IMR-90 (cell line): ENCODE measurements at regions not wholly inside any gene's neighbourhood (a gene's known extent, or its start where the extent isn't known, plus 50 kb on each side); places are given as distances from the start of the nearest gene placed in this dataset.

ENCODE experiments used
- ATAC-seq: fragments of 200-7000 bp; cut with Tn5 transposase; 2 replicates; pipeline ENCODE4 v1.9.1; 2020; ENCODE audit warnings: low read depth, mild to moderate bottlenecking, moderate library complexity
- BruUV-seq: library from RNA; stranded (reverse); fragments of 400-500 nt; replicated peaks from 2 replicates; lab custom pipeline; 2021; lab: Mats Ljungman, UMichigan
- CTCF ChIA-PET: fragments of 300-600 bp; formaldehyde crosslinking; extraction: SDS; loops from one replicate; lab custom pipeline; 2021; ENCODE audit warnings: antibody characterized with exemption; lab: Yijun Ruan, JAX
- POLR2A ChIA-PET: fragments of 300-600 bp; sonication (Branson Sonifier 250); formaldehyde crosslinking; loops from one replicate; lab custom pipeline; 2022; ENCODE audit warnings: antibody characterized with exemption; ENCODE audit not compliant: unreplicated experiment; lab: Charles Lee
- DNase-seq: peaks from one replicate; pipeline ENCODE4 v3.0.0; 2013
- H2AFZ ChIP-seq: replicated peaks from 2 replicates; pipeline ENCODE3; 2013; ENCODE audit warnings: low read length, mild to moderate bottlenecking; ENCODE audit not compliant: poor library complexity
- H2AK5ac ChIP-seq: 2 replicates; pipeline ENCODE4 v1.6.1; 2013; ENCODE audit warnings: low read depth, low read length, inconsistent platforms
- H2AK9ac ChIP-seq: replicated peaks from 2 replicates; pipeline ENCODE3; 2013; ENCODE audit warnings: mild to moderate bottlenecking, low read depth, low read length, moderate library complexity; ENCODE audit not compliant: poor library complexity
- H2BK120ac ChIP-seq: 2 replicates; pipeline ENCODE4 v1.6.1; 2013; ENCODE audit warnings: low read depth, low read length, inconsistent platforms
- H2BK15ac ChIP-seq: 3 replicates; pipeline ENCODE4 v1.6.1; 2013; ENCODE audit warnings: low read depth, low read length, inconsistent platforms
- H2BK20ac ChIP-seq: 2 replicates; pipeline ENCODE4 v1.6.1; 2013; ENCODE audit warnings: low read depth, mild to moderate bottlenecking, inconsistent platforms, low read length, moderate library complexity
- H2BK5ac ChIP-seq: 2 replicates; pipeline ENCODE4 v1.6.1; 2013; ENCODE audit warnings: mild to moderate bottlenecking, low read depth, low read length, inconsistent platforms; ENCODE audit not compliant: poor library complexity, severe bottlenecking
- H3K14ac ChIP-seq: replicated peaks from 2 replicates; pipeline ENCODE4 v1.6.1; 2013; ENCODE audit warnings: low read depth, low read length, inconsistent platforms
- H3K18ac ChIP-seq: 2 replicates; pipeline ENCODE4 v1.6.1; 2013; ENCODE audit warnings: low read depth, low read length, control low read depth
- H3K23ac ChIP-seq: 2 replicates; pipeline ENCODE4 v1.6.1; 2013; ENCODE audit warnings: low read depth, low read length, inconsistent platforms
- H3K27ac ChIP-seq: 2 replicates; pipeline ENCODE4 v1.5.1; 2013; ENCODE audit warnings: mild to moderate bottlenecking, control low read depth, low read length; ENCODE audit not compliant: insufficient read depth
- H3K27me3 ChIP-seq: 2 replicates; pipeline ENCODE4 v1.6.1; 2013; ENCODE audit warnings: low read length; ENCODE audit not compliant: control insufficient read depth, insufficient read depth
- H3K36me3 ChIP-seq: 2 replicates; pipeline ENCODE4 v1.6.1; 2013; ENCODE audit warnings: low read length, mixed read lengths; ENCODE audit not compliant: control insufficient read depth, insufficient read depth
- H3K4ac ChIP-seq: 2 replicates; pipeline ENCODE4 v1.6.1; 2013; ENCODE audit warnings: low read depth, low read length, inconsistent platforms
- H3K4me1 ChIP-seq: 2 replicates; pipeline ENCODE4 v1.6.1; 2013; ENCODE audit warnings: low read length, mixed read lengths; ENCODE audit not compliant: control insufficient read depth, insufficient read depth
- H3K4me2 ChIP-seq: 2 replicates; pipeline ENCODE4 v1.6.1; 2013; ENCODE audit warnings: low read depth, mild to moderate bottlenecking, control low read depth, low read length, moderate library complexity
- H3K4me3 ChIP-seq: 2 replicates; pipeline ENCODE4 v1.5.1; 2013; ENCODE audit warnings: low read depth, mild to moderate bottlenecking, control low read depth, low read length, moderate library complexity; ENCODE audit not compliant: insufficient read depth
- H3K56ac ChIP-seq: 2 replicates; pipeline ENCODE4 v1.6.1; 2013; ENCODE audit warnings: low read length, inconsistent platforms; ENCODE audit not compliant: insufficient read depth; ENCODE audit errors: extremely low read depth
- H3K79me1 ChIP-seq, 2 experiments: 2 replicates each; pipeline ENCODE4 v1.6.1; 2013; ENCODE audit warnings: low read length in 2 of 2, inconsistent platforms in 1 of 2, low read depth in 1 of 2
- H3K9ac ChIP-seq: 2 replicates; pipeline ENCODE4 v1.6.1; 2013; ENCODE audit warnings: low read depth, low read length, control low read depth
- H3K9me1 ChIP-seq: 2 replicates; pipeline ENCODE4 v1.6.1; 2013; ENCODE audit warnings: low read length, inconsistent platforms; ENCODE audit not compliant: insufficient read depth
- H3K9me3 ChIP-seq: 2 replicates; pipeline ENCODE4 v1.6.1; 2013; ENCODE audit warnings: low read length; ENCODE audit not compliant: control insufficient read depth, insufficient read depth
- H4K20me1 ChIP-seq: 2 replicates; pipeline ENCODE4 v1.6.1; 2013; ENCODE audit warnings: low read length, inconsistent platforms; ENCODE audit not compliant: insufficient read depth
- H4K5ac ChIP-seq: 2 replicates; pipeline ENCODE4 v1.6.1; 2013; ENCODE audit warnings: mild to moderate bottlenecking, low read depth, low read length, control low read depth
- H4K8ac ChIP-seq, 2 experiments: 2 replicates each; pipeline ENCODE4 v1.6.1; 2013; ENCODE audit warnings: low read depth in 2 of 2, low read length in 2 of 2, control low read depth in 1 of 2, inconsistent platforms in 1 of 2
- H4K91ac ChIP-seq: 2 replicates; pipeline ENCODE4 v1.6.1; 2013; ENCODE audit warnings: low read depth, low read length, inconsistent platforms; ENCODE audit not compliant: insufficient read depth
- BHLHE40 ChIP-seq: fragments of 150-350 bp; IDR thresholded peaks from 2 replicates; pipeline ENCODE4 v1.6.1; 2016; ENCODE audit warnings: mild to moderate bottlenecking, low read depth, low read length
- CEBPB ChIP-seq: IDR thresholded peaks from 2 replicates; pipeline ENCODE4 v1.6.1; 2012; ENCODE audit warnings: low read depth, low read length, improper control_type of control experiment
- CHD1 ChIP-seq: IDR thresholded peaks from 2 replicates; pipeline ENCODE4 v1.6.1; 2012; ENCODE audit warnings: low read depth, low read length, improper control_type of control experiment
- CTCF ChIP-seq: conservative IDR thresholded peaks from 2 replicates; pipeline ENCODE4 v1.5.1; 2012; ENCODE audit warnings: mild to moderate bottlenecking, low read depth, low read length, improper control_type of control experiment
- ELK1 ChIP-seq: fragments of 150-350 bp; IDR thresholded peaks from 2 replicates; pipeline ENCODE4 v1.6.1; 2016; ENCODE audit warnings: low read depth, mild to moderate bottlenecking, low read length, moderate library complexity, borderline replicate concordance
- FOS ChIP-seq: fragments of 150-350 bp; IDR thresholded peaks from 2 replicates; pipeline ENCODE4 v1.6.1; 2016; ENCODE audit warnings: low read depth, low read length
- MAFK ChIP-seq: IDR thresholded peaks from 2 replicates; pipeline ENCODE4 v1.6.1; 2012; ENCODE audit warnings: low read depth, low read length, improper control_type of control experiment
- MAZ ChIP-seq: IDR thresholded peaks from 2 replicates; pipeline ENCODE4 v1.6.1; 2012; ENCODE audit warnings: low read depth, mild to moderate bottlenecking, low read length, improper control_type of control experiment, moderate library complexity, borderline replicate concordance
- MXI1 ChIP-seq: IDR thresholded peaks from 2 replicates; pipeline ENCODE4 v1.6.1; 2012; ENCODE audit warnings: low read depth, mild to moderate bottlenecking, low read length, moderate library complexity, borderline replicate concordance
- NFE2L2 ChIP-seq: fragments of 150-350 bp; IDR thresholded peaks from 2 replicates; pipeline ENCODE4 v1.6.1; 2016; ENCODE audit warnings: low read depth, mild to moderate bottlenecking, low read length
- POLR2A ChIP-seq: IDR thresholded peaks from 2 replicates; pipeline ENCODE4 v1.6.1; 2012; ENCODE audit warnings: mild to moderate bottlenecking, low read depth, low read length
- RCOR1 ChIP-seq: IDR thresholded peaks from 2 replicates; pipeline ENCODE4 v1.6.1; 2012; ENCODE audit warnings: mild to moderate bottlenecking, low read length, improper control_type of control experiment; ENCODE audit not compliant: insufficient replicate concordance
- SMC3 ChIP-seq: fragments of 150-350 bp; IDR thresholded peaks from 2 replicates; pipeline ENCODE4 v1.6.1; 2016; ENCODE audit warnings: low read depth, mild to moderate bottlenecking, antibody characterized with exemption, low read length, moderate library complexity
- USF2 ChIP-seq: fragments of 150-350 bp; IDR thresholded peaks from 2 replicates; pipeline ENCODE4 v1.6.1; 2017; ENCODE audit warnings: mild to moderate bottlenecking, antibody characterized with exemption, low read length, low read depth
- WGBS, 2 experiments: methylation state at CpG; one replicate each; pipeline versions ENCODE4 v1.1.5 to v1.1.7; 2013; ENCODE audit warnings: missing lambda C conversion rate in 2 of 2; ENCODE audit not compliant: insufficient read length in 1 of 2; ENCODE audit errors: extremely low coverage in 2 of 2; 5-methylcytosine and 5-hydroxymethylcytosine counted together
- dilution Hi-C: fragments of 300-500 bp; cut with HindIII; formaldehyde crosslinking; loops from one replicate; pipeline ENCODE4 v1.14.3; 2018; ENCODE audit warnings: low sequenced_read_pairs; ENCODE audit not compliant: unreplicated experiment
- in situ Hi-C: fragments of 300-500 bp; cut with MboI; formaldehyde crosslinking; loops from 3 replicates; pipeline ENCODE4 v1.14.3; 2019; ENCODE audit warnings: low sequenced_read_pairs, inconsistent platforms, mixed read lengths
- intact Hi-C: fragments of 100-400 bp; cut with micrococcal nuclease; formaldehyde crosslinking; loops from 2 replicates; pipeline ENCODE4 v1.10.0; 2022

- Histone ChIP-seq H2BK5ac (no peak overlapping the region), H3K4me3 (no peak overlapping the region), H2AK9ac (no peak overlapping the region), H4K91ac (no peak overlapping the region), H3K27ac (no peak overlapping the region), H3K9me3 (no peaks in the 10 kb centered on the region), H4K20me1 (peaks cover 67% of the 10 kb centered on the region), H2BK15ac (no peak overlapping the region), H3K9ac (no peak overlapping the region), H2AK5ac (peak overlapping the region; percentile 53; the same call in 1 of the 2 replicates), H3K4me2 (no peak overlapping the region), H4K5ac (no peak overlapping the region), H3K9me1 (peaks cover 32% of the 10 kb centered on the region), H3K79me1 (peaks cover 24 to 85% of the 10 kb centered on the region in 2 experiments), H4K8ac (no peak overlapping the region), H3K14ac (no peak overlapping the region), H3K27me3 (no peaks in the 10 kb centered on the region), H3K23ac (no peak overlapping the region), H2AFZ (no peak overlapping the region), H3K56ac (no peak overlapping the region), H2BK120ac (no peak overlapping the region), H3K18ac (no peak overlapping the region), H3K4ac (no peak overlapping the region), H3K36me3 (peaks cover 14% of the 10 kb centered on the region), H3K4me1 (peaks cover 46% of the 10 kb centered on the region), H2BK20ac (no peak overlapping the region)
- DNase-seq = no peak
- dilution Hi-C loops (no loop called here), in situ Hi-C loops (no loop called here), intact Hi-C loops (no loop called here)
- no TSS peak for BruUV-seq
- ChIA-PET POLR2A (no interaction called here), CTCF (no interaction called here)
- TF ChIP-seq USF2 (no peak), POLR2A (no peak), BHLHE40 (no peak), MXI1 (no peak), FOS (no peak), CHD1 (no peak), RCOR1 (no peak), SMC3 (no peak), ELK1 (no peak), MAFK (no peak), MAZ (no peak), NFE2L2 (no peak), CTCF (no peak), CEBPB (no peak)
- no peak for ATAC-seq
- 84% methylated on average over 9 of the region's 12 CpGs; no CpG with 5 or more reads in 1 of the 2 experiments for WGBS, 2 experiments
Observed at GRCh38 chr17:77418609-77419008, 277.8 kb downstream of the SEC14L1 start.
